GM12878 (cell line): ENCODE measurements at regions not wholly inside any gene's neighbourhood (a gene's known extent, or its start where the extent isn't known, plus 50 kb on each side); places are given as distances from the start of the nearest gene placed in this dataset.

ENCODE experiments used
- ATAC-seq: fragments of 200-7000 bp; cut with Tn5 transposase; 3 replicates; pipeline ENCODE4 v1.9.1; 2020; ENCODE audit warnings: mild to moderate bottlenecking, moderate library complexity
- BruUV-seq: library from RNA; stranded (reverse); fragments of 400-500 nt; replicated peaks from 2 replicates; lab custom pipeline; 2021; lab: Mats Ljungman, UMichigan
- CTCF ChIA-PET: fragments of 300-600 bp; sonication (Branson Sonifier 250); formaldehyde crosslinking; extraction: SDS; loops from one replicate; lab custom pipeline; 2021; ENCODE audit warnings: inconsistent platforms; lab: Yijun Ruan, JAX
- POLR2A ChIA-PET: fragments of 350-600 bp; formaldehyde crosslinking; extraction: SDS; loops from one replicate; lab custom pipeline; 2021; ENCODE audit warnings: inconsistent platforms; lab: Charles Lee
- RAD21 ChIA-PET: fragments of 300-600 bp; sonication (Branson Sonifier 250); formaldehyde crosslinking; loops from one replicate; lab custom pipeline; 2023; ENCODE audit warnings: antibody characterized with exemption; ENCODE audit not compliant: unreplicated experiment; lab: Charles Lee
- SMC1A ChIA-PET: fragments of 300-600 bp; sonication (Branson Sonifier 250); formaldehyde crosslinking; loops from one replicate; lab custom pipeline; 2023; ENCODE audit not compliant: unreplicated experiment, uncharacterized antibody; lab: Charles Lee
- DNase-seq: peaks from one replicate; pipeline ENCODE4 v3.0.0-alpha.2; 2011; ENCODE audit warnings: low read depth, low spot score
- FAIRE-seq: peaks from 3 replicates; lab custom pipeline; 2011; peaks lifted over from hg19 to GRCh38; lab: Jason Lieb, UNC
- H2AFZ ChIP-seq: 2 replicates; pipeline ENCODE4 v1.6.0; 2011; ENCODE audit warnings: low read depth, low read length, control low read depth; ENCODE audit not compliant: control insufficient read depth
- H3K27ac ChIP-seq: 2 replicates; pipeline ENCODE4 v1.5.1; 2011; ENCODE audit warnings: control low read depth; ENCODE audit not compliant: control insufficient read depth, insufficient read depth
- H3K27me3 ChIP-seq, 2 experiments: replicated peaks in 1 of 2; 2 replicates each; pipeline versions ENCODE4 v1.6.0 to v1.6.1; 2011; ENCODE audit warnings: low read length in 1 of 2; ENCODE audit not compliant: control insufficient read depth in 2 of 2, insufficient read depth in 2 of 2
- H3K36me3 ChIP-seq, 2 experiments: 2 replicates each; pipeline ENCODE4 v1.5.1; 2011; ENCODE audit warnings: low read length in 1 of 2; ENCODE audit not compliant: control insufficient read depth in 2 of 2, insufficient read depth in 2 of 2
- H3K4me1 ChIP-seq: 2 replicates; pipeline ENCODE4 v1.6.1; 2011; ENCODE audit warnings: mild to moderate bottlenecking, low read length, moderate library complexity, mixed read lengths; ENCODE audit not compliant: control insufficient read depth, insufficient read depth
- H3K4me2 ChIP-seq: 2 replicates; pipeline ENCODE4 v1.6.0; 2011; ENCODE audit warnings: control low read depth; ENCODE audit not compliant: control insufficient read depth, insufficient read depth
- H3K4me3 ChIP-seq: fragments of 200-600 bp; sonication (generic); 2 replicates; pipeline ENCODE4 v1.5.1; 2016
- H3K79me2 ChIP-seq: 2 replicates; pipeline ENCODE4 v1.6.0; 2011; ENCODE audit warnings: low read length; ENCODE audit not compliant: control insufficient read depth, insufficient read depth
- H3K9ac ChIP-seq: 2 replicates; pipeline ENCODE4 v1.8.0; 2011; ENCODE audit warnings: low read length, control low read depth, mixed read lengths; ENCODE audit not compliant: control insufficient read depth, insufficient read depth
- H3K9me3 ChIP-seq: replicated peaks from 3 replicates; pipeline ENCODE4 v1.5.1; 2011; ENCODE audit warnings: mild to moderate bottlenecking, low read length; ENCODE audit not compliant: control insufficient read depth, insufficient read depth
- H4K20me1 ChIP-seq: 2 replicates; pipeline ENCODE4 v1.6.0; 2011; ENCODE audit not compliant: control insufficient read depth, insufficient read depth
- EP300 ChIP-seq, 2 experiments: fragments of 150-350 bp in 1 of 2; IDR thresholded peaks; 2 replicates each; pipeline ENCODE4 v1.6.1; 2011 to 2012; ENCODE audit warnings: low read depth in 2 of 2, low read length in 2 of 2, borderline replicate concordance in 1 of 2, improper control_type of control experiment in 1 of 2, inconsistent platforms in 1 of 2; ENCODE audit not compliant: control insufficient read depth in 1 of 2
- HCFC1 ChIP-seq: fragments of 150-350 bp; IDR thresholded peaks from 2 replicates; pipeline ENCODE4 v1.6.1; 2014; ENCODE audit warnings: low read length
- JUNB ChIP-seq: IDR thresholded peaks from 2 replicates; pipeline ENCODE4 v1.6.1; 2016; ENCODE audit warnings: antibody characterized with exemption, mild to moderate bottlenecking
- MEF2A ChIP-seq: IDR thresholded peaks from 2 replicates; pipeline ENCODE4 v1.6.1; 2011; ENCODE audit warnings: low read depth, mild to moderate bottlenecking, low read length, moderate library complexity; ENCODE audit not compliant: insufficient read depth
- NR2C2 ChIP-seq: IDR thresholded peaks from 2 replicates; pipeline ENCODE4 v1.6.1; 2011; ENCODE audit warnings: borderline replicate concordance, low read depth; ENCODE audit not compliant: control insufficient read depth, insufficient read length
- RBBP5 ChIP-seq: fragments of 200-600 bp; sonication (generic); conservative IDR thresholded peaks from 2 replicates; pipeline ENCODE4 v1.6.1; 2016
- RCOR1 ChIP-seq: conservative IDR thresholded peaks from 2 replicates; pipeline ENCODE4 v1.6.1; 2012; ENCODE audit warnings: low read depth, low read length, improper control_type of control experiment
- SIX5 ChIP-seq: IDR thresholded peaks from 2 replicates; pipeline ENCODE4 v1.6.1; 2011; ENCODE audit warnings: mild to moderate bottlenecking, low read depth, low read length, moderate library complexity; ENCODE audit not compliant: severe bottlenecking
- SMC3 ChIP-seq: IDR thresholded peaks from 2 replicates; pipeline ENCODE4 v1.6.1; 2011; ENCODE audit warnings: low read length, improper control_type of control experiment, borderline replicate concordance
- ZNF207 ChIP-seq: fragments of 450-650 bp; IDR thresholded peaks from 2 replicates; pipeline ENCODE4 v1.6.1; 2014; ENCODE audit warnings: antibody characterized with exemption, mild to moderate bottlenecking, borderline replicate concordance
- ZNF384 ChIP-seq: IDR thresholded peaks from 2 replicates; pipeline ENCODE4 v1.6.1; 2012; ENCODE audit warnings: low read depth, mild to moderate bottlenecking, low read length, improper control_type of control experiment, borderline replicate concordance
- ZZZ3 ChIP-seq: IDR thresholded peaks from 2 replicates; pipeline ENCODE4 v1.6.1; 2011; ENCODE audit warnings: low read depth; ENCODE audit not compliant: control insufficient read depth, insufficient read length
- WGBS: methylation state at CpG from one replicate; pipeline ENCODE4 v1.1.6; 2016; ENCODE audit warnings: low lambda C conversion rate; ENCODE audit not compliant: insufficient replicate concordance, insufficient coverage; ENCODE audit errors: missing lambda C conversion rate; 5-methylcytosine and 5-hydroxymethylcytosine counted together
- in situ Hi-C: fragments of 300-500 bp; cut with MboI; formaldehyde crosslinking; loops from 9 replicates; pipeline ENCODE4 v1.14.3; 2018; ENCODE audit warnings: mixed read lengths
- intact Hi-C: fragments of 100-400 bp; cut with micrococcal nuclease; formaldehyde crosslinking; loops from one replicate; pipeline ENCODE4 v1.14.2; 2022; ENCODE audit not compliant: unreplicated experiment
- TF ChIP-seq, protein P1 (sequence below): fragments of 150-350 bp; IDR thresholded peaks from 2 replicates; pipeline ENCODE4 v1.6.1; 2016; ENCODE audit warnings: low read depth, low read length
- TF ChIP-seq, protein P2 (sequence below): fragments of 450-650 bp; IDR thresholded peaks from 2 replicates; pipeline ENCODE4 v1.6.1; 2018; ENCODE audit warnings: mild to moderate bottlenecking, low read depth, moderate library complexity; ENCODE audit not compliant: partially characterized antibody
- TF ChIP-seq, protein P3 (sequence below): IDR thresholded peaks from 2 replicates; pipeline ENCODE4 v1.6.1; 2011; ENCODE audit warnings: low read depth, low read length, improper control_type of control experiment, borderline replicate concordance

- no peak overlapping the region for H3K27ac ChIP-seq
- RAD21 ChIA-PET: no interaction called here
- SMC1A ChIA-PET: no interaction called here
- H3K27me3 ChIP-seq: no peaks in the 10 kb centered on the region
- no peaks in the 10 kb centered on the region for H3K9me3 ChIP-seq
- H3K36me3 ChIP-seq: no peaks in the 10 kb centered on the region
- POLR2A ChIA-PET: no interaction called here
- WGBS: 58% methylated on average over 10 of the region's 10 CpGs
- H3K79me2 ChIP-seq: no peaks in the 10 kb centered on the region
- H2AFZ ChIP-seq: no peak overlapping the region
- no peaks in the 10 kb centered on the region for H4K20me1 ChIP-seq
- intact Hi-C loops (no loop called here), in situ Hi-C loops (no loop called here)
- no peak overlapping the region for H3K4me2 ChIP-seq
- CTCF ChIA-PET: no interaction called here
- BruUV-seq: no TSS peak
- H3K9ac ChIP-seq: no peak overlapping the region
- FAIRE-seq (no peak), ATAC-seq (no peak), DNase-seq (no peak)
- H3K4me1 ChIP-seq: no peaks in the 10 kb centered on the region
- H3K4me3 ChIP-seq: no peak overlapping the region
- TF ChIP-seq, protein P1, sequence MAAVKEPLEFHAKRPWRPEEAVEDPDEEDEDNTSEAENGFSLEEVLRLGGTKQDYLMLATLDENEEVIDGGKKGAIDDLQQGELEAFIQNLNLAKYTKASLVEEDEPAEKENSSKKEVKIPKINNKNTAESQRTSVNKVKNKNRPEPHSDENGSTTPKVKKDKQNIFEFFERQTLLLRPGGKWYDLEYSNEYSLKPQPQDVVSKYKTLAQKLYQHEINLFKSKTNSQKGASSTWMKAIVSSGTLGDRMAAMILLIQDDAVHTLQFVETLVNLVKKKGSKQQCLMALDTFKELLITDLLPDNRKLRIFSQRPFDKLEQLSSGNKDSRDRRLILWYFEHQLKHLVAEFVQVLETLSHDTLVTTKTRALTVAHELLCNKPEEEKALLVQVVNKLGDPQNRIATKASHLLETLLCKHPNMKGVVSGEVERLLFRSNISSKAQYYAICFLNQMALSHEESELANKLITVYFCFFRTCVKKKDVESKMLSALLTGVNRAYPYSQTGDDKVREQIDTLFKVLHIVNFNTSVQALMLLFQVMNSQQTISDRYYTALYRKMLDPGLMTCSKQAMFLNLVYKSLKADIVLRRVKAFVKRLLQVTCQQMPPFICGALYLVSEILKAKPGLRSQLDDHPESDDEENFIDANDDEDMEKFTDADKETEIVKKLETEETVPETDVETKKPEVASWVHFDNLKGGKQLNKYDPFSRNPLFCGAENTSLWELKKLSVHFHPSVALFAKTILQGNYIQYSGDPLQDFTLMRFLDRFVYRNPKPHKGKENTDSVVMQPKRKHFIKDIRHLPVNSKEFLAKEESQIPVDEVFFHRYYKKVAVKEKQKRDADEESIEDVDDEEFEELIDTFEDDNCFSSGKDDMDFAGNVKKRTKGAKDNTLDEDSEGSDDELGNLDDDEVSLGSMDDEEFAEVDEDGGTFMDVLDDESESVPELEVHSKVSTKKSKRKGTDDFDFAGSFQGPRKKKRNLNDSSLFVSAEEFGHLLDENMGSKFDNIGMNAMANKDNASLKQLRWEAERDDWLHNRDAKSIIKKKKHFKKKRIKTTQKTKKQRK: no peak
- TF ChIP-seq RBBP5 (no peak), SIX5 (no peak), SMC3 (no peak), MEF2A (no peak), EP300 (IDR thresholded peaks at IDR 0.05; ENCODE audit: borderline replicate concordance in 1 of 2, control insufficient read depth in 1 of 2, low read depth in 2 of 2, low read length in 2 of 2) (no peak), NR2C2 (no peak), ZNF207 (no peak), ZNF384 (no peak), RCOR1 (no peak), ZZZ3 (no peak), JUNB (no peak), HCFC1 (no peak)
- TF ChIP-seq, protein P2, sequence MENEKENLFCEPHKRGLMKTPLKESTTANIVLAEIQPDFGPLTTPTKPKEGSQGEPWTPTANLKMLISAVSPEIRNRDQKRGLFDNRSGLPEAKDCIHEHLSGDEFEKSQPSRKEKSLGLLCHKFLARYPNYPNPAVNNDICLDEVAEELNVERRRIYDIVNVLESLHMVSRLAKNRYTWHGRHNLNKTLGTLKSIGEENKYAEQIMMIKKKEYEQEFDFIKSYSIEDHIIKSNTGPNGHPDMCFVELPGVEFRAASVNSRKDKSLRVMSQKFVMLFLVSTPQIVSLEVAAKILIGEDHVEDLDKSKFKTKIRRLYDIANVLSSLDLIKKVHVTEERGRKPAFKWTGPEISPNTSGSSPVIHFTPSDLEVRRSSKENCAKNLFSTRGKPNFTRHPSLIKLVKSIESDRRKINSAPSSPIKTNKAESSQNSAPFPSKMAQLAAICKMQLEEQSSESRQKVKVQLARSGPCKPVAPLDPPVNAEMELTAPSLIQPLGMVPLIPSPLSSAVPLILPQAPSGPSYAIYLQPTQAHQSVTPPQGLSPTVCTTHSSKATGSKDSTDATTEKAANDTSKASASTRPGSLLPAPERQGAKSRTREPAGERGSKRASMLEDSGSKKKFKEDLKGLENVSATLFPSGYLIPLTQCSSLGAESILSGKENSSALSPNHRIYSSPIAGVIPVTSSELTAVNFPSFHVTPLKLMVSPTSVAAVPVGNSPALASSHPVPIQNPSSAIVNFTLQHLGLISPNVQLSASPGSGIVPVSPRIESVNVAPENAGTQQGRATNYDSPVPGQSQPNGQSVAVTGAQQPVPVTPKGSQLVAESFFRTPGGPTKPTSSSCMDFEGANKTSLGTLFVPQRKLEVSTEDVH: no peak
- TF ChIP-seq, protein P3, sequence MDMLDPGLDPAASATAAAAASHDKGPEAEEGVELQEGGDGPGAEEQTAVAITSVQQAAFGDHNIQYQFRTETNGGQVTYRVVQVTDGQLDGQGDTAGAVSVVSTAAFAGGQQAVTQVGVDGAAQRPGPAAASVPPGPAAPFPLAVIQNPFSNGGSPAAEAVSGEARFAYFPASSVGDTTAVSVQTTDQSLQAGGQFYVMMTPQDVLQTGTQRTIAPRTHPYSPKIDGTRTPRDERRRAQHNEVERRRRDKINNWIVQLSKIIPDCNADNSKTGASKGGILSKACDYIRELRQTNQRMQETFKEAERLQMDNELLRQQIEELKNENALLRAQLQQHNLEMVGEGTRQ: no peak
Measured at GRCh38 chr5:163165277-163165676, 272.1 kb upstream of the CCNG1 start.
